GM18909 (cell line): ENCODE measurements at regions not wholly inside any gene's neighbourhood (a gene's known extent, or its start where the extent isn't known, plus 50 kb on each side); places are given as distances from the start of the nearest gene placed in this dataset.
"Not testable (repeated sequence)": the region's sequence is repeated elsewhere in the genome, so short reads cannot be mapped to it uniquely, and the experiment has no call there.

ENCODE experiments used
- ATAC-seq: cut with Tn5 transposase; IDR thresholded peaks from one replicate; pipeline ENCODE4 v1.9.1; 2021; ENCODE audit warnings: mild to moderate bottlenecking; ENCODE audit not compliant: unreplicated experiment, poor library complexity

DNA sequence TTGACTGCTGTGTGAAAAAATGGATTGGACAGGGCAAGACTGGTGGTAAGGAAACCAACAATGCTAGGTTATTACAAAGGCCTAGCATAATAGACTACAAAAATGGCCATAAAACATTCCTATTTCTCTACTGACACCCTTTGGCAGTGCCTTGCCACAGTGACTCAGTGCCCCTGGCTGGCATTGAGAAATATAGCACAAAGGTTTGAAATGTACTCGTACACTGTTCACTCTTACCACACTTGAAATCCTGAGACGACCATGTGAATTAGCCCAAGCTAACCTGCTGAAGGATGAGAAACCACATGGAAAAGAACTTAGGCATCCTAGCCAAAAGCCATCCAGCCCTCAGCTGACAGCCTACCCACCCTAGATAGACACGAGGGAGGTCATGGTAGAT, 149.8 kb upstream of the PALMD start:
- no peak for ATAC-seq

GRCh38 chr1:99497690-99498089, 148.2 kb upstream of the PALMD start:
- no peak for ATAC-seq

- no peak for ATAC-seq
These were observed 145.4 kb upstream of the PALMD start for GRCh38 chr1:99500541-99500940.

GRCh38 chr1:99501871-99502270, 144.0 kb upstream of the PALMD start:
- ATAC-seq = no peak

DNA sequence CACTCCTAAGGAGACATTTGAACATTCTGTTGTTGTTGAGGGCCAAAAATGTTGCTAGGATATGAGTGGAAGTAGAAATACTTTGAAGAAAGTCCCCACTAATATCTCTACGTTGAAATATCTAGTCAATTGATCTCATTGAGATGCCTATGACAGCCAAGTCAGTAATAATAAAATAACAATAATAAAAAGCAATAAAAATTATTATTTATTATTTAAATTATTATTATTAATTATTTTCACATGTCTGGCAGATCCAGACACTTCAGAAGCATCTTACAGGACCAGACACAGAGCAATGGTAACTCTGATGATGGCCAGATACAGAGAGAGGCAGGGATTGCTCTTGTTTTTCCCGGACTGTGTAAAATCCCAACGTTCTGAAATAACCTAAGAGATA, 143.5 kb upstream of the PALMD start:
- ATAC-seq = no peak

- no peak for ATAC-seq
These were observed 142.6 kb upstream of the PALMD start for GRCh38 chr1:99503276-99503747.

DNA sequence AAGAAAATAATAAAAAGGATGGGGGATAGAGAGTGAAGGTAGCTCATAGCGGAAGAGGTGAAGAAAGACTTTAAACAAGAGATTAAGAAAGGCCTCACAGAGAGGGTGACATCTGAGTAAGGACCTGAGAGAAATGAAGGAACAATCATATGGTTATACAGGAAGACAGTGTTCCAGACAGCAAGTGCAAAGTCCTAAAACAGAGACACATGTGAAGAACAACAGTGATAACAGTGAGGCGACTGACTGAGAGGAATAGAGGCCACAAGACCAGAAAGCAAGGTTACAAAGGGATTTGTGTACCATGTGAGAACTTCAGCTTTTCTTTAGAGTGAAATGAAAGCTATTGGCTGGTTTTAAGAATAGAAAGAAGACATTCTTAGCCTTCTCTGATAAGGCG, 141.6 kb upstream of the PALMD start:
- no peak for ATAC-seq

DNA sequence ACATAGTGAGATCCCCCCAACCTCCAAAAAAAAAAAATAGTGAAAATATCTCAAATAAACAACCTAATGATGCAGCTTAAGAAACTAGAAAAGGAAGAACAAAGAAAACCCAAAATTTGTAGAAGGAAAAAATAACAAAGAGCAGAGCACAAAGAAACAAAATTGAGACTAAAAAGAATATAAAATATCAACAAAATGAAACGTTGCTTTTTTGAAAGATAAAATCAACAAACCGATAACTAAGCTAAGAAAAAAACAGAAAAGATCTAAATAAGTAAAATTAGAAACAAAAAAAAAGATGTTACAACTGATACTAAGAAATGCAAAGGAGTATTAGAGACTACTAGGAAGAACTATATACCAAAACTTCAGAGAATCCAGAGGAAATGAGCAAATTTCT, 139.3 kb upstream of the PALMD start:
- ATAC-seq = no peak

- not testable (repeated sequence) for ATAC-seq
These were observed 138.5 kb upstream of the PALMD start for GRCh38 chr1:99507446-99507845.

DNA sequence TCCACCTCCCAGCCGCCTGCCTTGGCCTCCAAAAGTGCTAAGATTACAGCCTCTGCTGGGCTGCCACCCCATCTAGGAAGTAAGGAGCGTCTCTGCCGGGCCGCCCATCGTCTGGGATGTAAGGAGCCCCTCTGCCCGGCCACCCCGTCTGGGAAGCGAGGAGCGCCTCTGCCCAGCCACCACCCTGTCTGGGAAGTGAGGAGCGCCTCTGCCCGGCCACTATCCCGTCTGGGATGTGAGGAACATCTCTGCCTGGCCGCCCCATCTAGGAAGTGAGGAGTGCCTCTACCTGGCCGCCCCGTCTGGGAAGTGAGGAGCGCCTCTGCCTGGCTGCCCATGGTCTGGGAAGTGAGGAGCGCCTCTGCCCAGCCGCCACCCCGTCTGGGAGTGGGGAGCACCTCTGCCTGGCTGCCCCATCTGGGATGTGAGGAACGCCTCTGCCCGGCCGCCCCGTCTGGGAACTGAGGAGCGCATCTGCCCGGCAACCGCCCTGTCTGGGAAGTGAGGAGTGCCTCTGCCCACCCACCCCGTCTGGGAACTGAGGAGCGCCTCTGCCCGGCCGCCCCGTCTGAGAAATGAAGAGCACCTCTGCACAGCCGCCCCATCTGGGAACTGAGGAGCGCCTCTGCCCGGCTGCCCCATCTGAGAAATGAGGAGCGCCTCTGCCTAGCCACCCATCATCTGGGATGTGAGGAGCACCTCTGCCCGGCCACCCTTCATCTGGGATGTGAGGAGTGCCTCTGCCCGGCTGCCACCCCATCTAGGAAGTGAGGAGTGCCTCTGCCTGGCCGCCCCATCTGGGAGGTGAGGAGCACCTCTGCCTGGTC, 137.8 kb upstream of the PALMD start:
- ATAC-seq = no peak

GRCh38 chr1:99508733-99509445, 137.0 kb upstream of the PALMD start:
- ATAC-seq = not testable (repeated sequence)

DNA sequence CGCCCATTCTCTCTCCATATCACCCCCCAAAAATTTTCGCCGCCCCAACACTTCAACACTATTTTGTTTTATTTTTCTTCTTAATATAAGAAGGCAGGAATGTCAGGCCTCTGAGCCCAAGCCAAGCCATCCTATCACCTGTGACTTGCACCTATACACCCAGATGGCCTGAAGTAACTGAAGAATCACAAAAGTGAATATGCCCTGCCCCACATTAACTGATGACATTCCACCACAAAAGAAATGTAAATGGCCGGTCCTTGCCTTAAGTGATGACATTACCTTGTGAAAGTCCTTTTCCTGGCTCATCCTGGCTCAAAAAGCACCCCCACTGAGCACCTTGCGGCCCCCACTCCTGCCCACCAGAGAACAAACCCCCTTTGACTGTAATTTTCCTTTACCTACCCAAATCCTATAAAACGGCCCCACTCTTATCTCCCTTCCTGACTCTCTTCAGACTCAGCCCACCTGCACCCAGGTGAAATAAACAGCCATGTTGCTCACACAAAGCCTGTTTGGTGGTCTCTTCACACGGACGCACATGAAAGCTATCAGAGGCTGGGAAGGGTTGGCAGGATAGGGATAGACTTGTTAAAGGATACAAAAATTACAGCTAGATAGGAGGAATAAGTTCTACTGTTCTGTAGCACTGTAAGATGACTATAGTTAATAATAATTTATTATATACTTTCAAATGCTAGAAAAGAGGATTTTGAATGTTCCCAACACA, 130.9 kb upstream of the PALMD start:
- ATAC-seq = not testable (repeated sequence)

DNA sequence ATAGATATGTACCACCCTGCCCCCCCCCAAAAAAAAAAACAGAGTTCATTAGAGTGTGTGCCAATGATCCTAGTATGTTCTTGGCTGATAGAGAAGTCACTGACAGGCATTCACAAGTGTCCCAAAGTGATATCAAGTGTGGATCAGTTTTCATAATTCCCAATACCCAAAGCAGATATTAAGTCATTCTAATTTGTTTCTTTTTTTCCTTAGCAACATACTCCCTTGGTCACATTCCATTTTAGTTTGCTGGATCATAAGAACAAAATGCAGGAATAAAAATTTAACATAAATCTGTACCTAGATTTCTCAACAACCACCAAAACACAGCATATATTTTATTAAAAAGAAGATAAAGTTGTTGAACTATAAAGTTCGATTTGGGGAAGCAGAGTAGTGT, 129.8 kb upstream of the PALMD start:
- ATAC-seq = no peak

DNA sequence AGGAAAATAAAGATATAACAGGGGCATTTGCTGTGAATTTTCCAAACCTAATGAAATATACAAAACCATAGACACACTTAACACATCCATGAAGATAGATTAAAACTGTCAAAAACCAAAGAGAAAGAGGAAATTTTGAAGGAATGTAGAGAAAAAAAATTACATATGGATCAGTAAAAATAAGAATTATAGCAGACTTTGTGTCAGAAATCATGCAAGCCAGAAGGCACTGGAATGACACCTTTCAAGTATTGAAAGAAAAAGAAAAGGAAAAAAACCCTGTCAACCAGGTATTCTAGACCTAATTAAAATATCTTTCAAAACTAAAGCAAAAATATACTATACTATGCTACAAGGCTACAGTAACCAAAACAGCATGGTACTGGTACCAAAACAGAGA, 125.8 kb upstream of the PALMD start:
- ATAC-seq = no peak

DNA sequence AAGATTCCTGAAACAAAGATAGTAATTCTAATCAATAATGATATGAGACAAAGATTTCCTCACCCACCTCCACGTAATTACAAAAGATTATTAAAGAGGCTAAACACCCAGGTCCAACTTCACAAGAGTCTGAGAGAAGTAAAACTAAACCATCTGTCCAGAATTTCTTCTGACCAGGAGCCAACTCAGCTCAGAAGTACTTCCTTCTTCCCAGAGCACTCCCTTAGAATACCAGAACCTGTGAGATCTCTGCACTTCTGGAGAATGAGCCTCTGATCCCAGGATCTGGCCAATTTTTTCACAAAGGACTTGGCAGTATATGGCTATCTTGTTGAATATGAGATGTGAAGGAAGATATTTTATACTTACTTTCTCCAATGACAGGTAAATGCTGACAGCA, 120.6 kb upstream of the PALMD start:
- no peak for ATAC-seq

DNA sequence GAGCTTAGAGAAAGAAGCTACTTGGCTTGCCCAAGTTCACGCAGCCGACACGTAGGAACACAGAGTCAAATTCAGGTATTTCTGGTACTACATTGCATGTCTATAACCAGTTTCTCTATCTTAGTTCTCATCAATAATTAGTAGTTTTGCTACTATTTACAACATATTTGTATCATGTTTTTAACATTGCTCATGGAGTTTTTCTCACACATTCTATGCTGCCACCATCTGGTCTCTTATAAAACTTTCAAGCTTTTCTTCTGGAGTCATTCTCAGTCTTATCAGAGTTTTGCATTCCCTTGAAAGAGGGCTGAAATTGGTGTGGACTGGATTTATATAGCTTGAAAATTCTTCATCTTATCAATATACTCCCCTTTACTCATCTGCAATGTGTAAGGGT, 118.8 kb upstream of the PALMD start:
- ATAC-seq = no peak

DNA sequence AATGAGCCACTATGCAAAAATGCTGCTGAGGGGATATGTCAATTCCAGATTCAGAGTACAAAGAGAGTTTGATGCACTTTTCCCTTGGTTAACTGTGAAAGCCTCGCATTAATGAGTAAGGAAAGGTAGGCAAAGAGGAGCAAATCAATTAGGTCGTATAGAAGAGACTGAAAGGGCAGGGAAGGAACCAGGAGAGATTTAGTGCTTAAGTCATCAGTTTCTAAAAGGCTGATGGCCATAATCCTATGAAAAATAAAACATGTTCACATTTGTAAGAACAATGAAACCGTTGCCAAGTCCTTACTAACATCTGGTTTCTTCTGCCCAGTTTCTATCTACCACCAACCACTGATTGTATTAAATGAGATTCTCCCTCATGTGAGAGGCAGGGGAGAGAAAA, 118.4 kb upstream of the PALMD start:
- no peak for ATAC-seq

GRCh38 chr1:99529002-99529401, 116.9 kb upstream of the PALMD start:
- no peak for ATAC-seq

GRCh38 chr1:99531578-99532275, 114.2 kb upstream of the PALMD start:
- no peak for ATAC-seq

DNA sequence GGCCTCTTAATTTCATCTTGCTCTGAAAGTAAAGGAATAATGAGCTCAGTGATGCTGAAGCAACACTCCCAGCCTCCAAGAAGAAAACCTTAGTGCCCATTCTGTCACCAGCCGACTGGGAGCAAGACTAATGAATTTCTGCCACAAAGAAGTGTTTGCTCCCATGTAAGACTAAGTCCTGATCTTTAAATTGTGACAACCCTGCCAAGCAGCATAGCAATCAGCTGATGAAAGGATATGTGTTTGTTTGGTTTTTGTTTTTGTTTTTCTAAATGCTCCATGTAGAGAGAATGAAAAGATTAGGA, 113.7 kb upstream of the PALMD start:
- no peak for ATAC-seq
